ENCODE measurements at regions not wholly inside any gene's neighbourhood (a gene's known extent, or its start where the extent isn't known, plus 50 kb on each side); places are given as distances from the start of the nearest gene placed in this dataset.
"Not testable (repeated sequence)": the region's sequence is repeated elsewhere in the genome, so short reads cannot be mapped to it uniquely, and the experiment has no call there.

DNA sequence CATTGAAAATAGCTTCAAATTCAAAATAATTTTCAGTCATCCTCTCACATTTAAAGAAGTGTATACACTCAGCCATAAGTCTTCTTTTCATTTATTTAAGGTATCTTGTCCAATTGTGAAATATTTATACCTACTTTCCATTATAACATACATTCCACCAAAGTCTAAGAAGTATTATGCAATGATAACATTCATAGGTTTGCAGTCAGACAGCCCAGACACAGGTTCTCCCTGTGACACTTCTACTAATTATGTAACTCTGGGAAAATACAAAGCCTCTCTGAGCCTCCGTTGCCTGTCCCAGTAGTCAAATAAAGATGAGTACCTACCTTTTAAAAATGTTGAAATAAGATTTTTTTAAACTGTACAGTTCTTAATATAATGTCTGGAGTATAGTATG, 320.9 kb upstream of the RPS23 start:
- DNase-seq = no peak

GRCh38 chr5:82597437-82597836, 319.3 kb upstream of the RPS23 start:
- DNase-seq = no peak

DNA sequence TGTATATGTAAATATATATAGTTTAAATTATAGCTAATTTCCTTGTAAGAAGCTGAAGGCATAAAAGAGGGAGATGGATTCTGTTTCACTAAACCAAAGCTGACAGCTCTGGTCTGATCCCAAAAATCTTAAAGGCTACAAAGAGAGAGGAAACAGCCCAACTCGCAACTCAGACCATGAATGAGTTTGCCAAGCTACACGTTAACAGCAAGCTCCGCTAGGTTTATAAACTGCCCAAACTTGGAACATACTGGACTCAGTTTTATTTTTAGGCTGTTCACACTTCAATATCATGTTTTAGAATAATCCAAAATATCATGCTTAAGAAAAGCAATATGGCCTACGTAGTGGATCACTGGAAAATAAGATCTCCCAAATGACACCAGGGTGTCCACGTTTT, 318.3 kb upstream of the RPS23 start:
- no peak for DNase-seq

DNA sequence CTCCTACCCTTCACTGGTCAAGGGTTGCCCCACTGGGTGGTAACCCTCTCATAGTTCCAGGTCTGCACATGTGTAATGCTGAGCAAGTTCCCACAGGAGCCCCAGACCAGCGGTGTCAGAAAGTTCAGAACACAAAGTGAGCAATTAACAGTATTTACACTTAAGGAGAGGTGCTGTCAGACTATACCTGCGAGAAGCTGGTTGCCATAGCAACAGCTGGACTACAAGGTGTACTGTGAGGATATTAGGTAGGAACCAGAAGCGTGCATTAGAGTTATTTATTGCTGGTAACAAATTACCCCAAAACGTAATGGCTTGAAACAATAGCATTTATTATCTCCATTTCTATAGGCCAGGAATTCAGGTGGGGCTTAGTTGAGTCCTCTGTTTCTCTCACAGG, 317.0 kb upstream of the RPS23 start:
- DNase-seq = no peak

GRCh38 chr5:82594097-82594496, 315.9 kb upstream of the RPS23 start:
- DNase-seq = no peak

GRCh38 chr5:82593481-82593880, 315.3 kb upstream of the RPS23 start:
- no peak for DNase-seq

GRCh38 chr5:82591021-82591515, 312.9 kb upstream of the RPS23 start:
- no peak for DNase-seq

GRCh38 chr5:82590112-82590511, 312.0 kb upstream of the RPS23 start:
- DNase-seq = no peak

DNA sequence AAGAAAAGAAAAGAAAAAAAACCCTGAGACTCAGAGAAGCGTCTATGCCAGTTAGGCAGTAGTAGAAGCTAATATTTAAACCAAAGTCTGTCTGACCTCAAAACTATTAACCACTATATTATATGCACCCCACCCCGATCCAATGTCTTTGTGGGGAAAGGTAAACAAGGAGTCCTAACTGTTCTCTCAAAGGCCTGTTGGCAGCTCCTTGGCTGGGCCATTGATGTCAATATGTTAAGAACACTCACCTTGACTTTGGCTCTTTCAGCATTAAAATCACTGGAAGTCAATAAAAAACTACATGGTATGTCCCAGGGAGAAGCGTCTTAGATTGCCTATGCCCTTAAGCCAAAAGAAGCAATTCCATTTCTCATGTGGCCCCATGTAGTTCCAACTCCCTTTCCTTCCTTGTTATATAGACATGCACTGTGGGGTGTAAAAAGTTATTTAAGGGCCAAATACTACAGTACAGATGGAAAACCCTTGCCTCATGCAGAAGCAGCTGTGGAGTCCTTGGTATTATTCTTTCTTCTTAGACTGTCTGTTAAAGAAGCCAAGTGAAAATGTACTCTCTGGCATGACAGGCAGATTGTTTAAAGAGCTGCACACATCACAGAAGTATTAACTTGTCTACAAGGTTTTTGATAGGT, 308.6 kb upstream of the RPS23 start:
- DNase-seq = no peak

GRCh38 chr5:82586181-82586580, 308.0 kb upstream of the RPS23 start:
- DNase-seq = no peak

GRCh38 chr5:82584631-82585030, 306.5 kb upstream of the RPS23 start:
- DNase-seq = no peak

DNA sequence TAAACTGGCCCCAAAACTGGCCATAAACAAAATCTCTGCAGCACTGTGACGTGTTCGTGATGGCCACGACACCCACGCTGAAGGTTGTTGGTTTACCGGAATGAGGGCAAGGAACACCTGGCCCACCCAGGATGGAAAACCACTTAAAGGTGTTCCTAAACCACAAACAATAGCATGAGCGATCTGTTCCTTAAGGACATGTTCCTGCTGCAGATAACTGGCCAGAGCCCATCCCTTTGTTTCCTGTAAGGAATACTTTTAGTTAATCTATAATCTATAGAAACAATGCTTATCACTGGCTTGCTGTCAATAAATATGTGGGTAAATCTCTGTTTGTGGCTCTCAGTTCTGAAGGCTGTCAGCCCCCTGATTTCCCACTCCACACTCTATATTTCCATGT, 305.2 kb upstream of the RPS23 start:
- not testable (repeated sequence) for DNase-seq

GRCh38 chr5:82564963-82565362, 286.8 kb upstream of the RPS23 start:
- DNase-seq = no peak

DNA sequence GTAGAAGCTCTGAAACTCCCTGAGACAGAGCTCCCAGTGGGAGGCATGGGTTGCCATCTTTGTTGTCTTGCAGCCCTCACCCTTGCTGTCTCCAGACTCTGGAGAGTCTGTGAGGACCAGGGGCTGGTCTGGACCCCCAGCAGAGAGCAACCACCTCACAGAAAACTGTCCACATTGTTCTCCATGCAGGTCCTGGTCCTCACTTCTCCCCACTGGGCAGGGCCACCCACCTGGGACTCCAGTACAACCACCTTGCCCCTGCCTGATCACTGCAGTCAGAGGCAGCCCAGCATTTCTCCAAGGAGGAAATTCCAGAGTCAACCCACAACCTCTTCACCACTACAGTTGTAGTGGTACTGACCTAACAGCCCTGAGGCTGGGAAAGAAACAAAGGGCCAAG, 285.6 kb upstream of the RPS23 start:
- DNase-seq = no peak

DNA sequence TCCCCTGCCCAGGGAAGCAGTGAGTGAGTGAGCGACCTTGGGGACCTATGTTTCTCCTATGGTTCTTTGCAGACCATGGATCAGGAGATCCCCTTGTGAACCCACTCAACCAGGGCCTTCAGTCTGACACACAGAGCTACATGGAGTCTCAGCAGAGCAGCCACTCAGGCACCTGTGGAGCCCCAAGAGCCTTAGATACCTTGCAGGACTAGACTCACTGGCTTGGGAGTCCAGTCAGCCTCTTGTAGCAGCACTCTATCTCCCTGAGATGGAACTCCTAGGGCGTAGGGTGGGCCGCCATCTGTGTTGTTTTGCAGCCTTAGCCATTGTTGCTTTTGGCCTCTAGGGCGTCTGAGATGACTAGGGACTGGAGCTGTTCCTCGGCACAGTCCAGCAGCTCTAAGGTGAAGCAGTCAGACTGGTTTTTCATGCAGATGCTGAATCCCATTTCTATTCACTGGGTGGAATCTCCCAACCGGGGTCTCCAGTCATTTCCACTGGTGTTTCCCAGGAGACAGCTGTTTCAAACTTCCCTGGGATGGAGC, 284.6 kb upstream of the RPS23 start:
- no peak for DNase-seq

DNA sequence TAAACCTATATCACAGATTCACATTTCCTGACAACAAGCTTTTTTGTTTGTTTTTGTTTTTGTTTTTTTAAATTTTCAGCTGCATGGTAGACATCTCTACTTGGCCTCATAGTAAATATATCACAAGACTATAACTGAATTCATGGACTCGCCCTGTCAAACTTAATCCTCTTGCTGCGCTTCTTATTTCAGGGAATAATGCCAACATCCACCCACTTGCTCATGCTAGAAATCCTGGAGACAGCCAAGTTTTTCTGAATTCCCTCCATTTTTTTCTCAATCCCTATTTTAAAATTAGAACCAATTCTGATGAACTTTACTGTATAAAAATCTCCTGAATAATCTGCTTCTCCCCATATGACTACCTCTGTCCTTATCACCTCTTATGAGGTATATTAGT, 283.6 kb upstream of the RPS23 start:
- no peak for DNase-seq

GRCh38 chr5:82560969-82561368, 282.8 kb upstream of the RPS23 start:
- no peak for DNase-seq

DNA sequence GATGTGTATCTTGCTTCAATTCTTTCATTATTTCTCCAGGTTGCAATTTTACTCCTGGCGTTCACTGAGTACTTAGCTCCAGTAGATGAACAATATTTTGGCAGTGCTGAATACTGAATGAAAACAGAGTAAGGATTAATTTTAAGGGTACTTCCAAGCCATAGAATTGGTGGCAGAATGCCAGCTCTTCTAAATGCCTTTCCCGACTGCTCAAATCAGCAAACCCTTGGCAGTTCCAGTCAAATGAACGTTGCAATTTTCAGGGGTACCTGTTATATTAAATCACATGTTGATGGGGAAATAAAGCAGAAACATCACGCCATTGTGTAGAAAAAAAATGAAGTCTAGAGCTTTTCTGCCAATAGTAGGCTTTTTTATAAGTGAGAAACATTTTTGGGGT, 282.4 kb upstream of the RPS23 start:
- no peak for DNase-seq

GRCh38 chr5:82551840-82552385, 273.8 kb upstream of the RPS23 start:
- DNase-seq = no peak

DNA sequence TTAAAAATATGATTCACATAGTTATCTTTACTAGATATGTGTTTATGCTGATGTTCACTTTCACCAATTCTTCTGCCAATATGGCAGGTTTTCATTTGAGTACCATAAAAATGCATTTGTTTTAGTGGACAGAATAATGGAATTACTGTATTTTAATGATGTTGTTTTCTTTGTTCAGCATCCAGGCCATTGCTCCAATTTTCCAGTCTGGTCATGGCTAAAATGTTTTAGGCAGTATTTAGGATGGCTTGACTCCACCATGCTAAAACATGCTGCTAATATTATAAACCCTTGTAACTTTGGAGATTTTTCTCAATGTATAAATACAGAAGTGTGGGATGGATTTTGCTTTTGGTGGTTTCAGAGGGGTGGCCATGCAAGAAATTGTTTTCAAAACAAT, 273.0 kb upstream of the RPS23 start:
- no peak for DNase-seq

GRCh38 chr5:82549263-82549662, 271.1 kb upstream of the RPS23 start:
- no peak for DNase-seq

GRCh38 chr5:82544004-82544403, 265.9 kb upstream of the RPS23 start:
- DNase-seq = no peak

DNA sequence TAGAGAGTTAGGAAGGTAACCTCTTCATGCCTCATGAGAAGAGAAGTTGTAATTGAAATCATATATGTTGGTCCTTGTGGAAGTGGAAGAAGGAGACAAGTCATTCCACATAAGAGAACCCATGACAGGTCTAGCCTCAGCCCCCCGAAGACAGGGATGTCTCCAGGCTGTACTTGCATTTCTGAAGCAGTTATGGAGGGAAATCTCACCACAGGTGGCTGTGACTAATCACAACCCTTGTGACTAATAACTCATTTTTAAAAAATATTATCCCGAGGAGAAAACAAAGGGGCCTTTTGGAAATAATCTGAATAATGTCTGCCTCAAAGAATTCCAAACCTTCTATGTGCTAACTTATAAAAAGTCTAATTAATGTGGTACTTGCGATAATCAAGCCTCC, 262.1 kb upstream of the RPS23 start:
- no peak for DNase-seq

GRCh38 chr5:82538339-82539034, 260.3 kb upstream of the RPS23 start:
- DNase-seq = no peak
